ENCODE measurements at regions not wholly inside any gene's neighbourhood (a gene's known extent, or its start where the extent isn't known, plus 50 kb on each side); places are given as distances from the start of the nearest gene placed in this dataset.

GRCh38 chr13:60869941-60870613, 473.1 kb downstream of the TDRD3 start:
- TF ChIP-seq CTCF (IDR thresholded peaks at IDR 0.05; ENCODE audit: low read depth, low read length, missing control alignments) = no peak
- DNase-seq (ENCODE audit: low read depth) = no peak
- no peak overlapping the region for H3K4me3 ChIP-seq (ENCODE audit: low read depth, low read length)

GRCh38 chr13:60869225-60869624, 472.2 kb downstream of the TDRD3 start:
- H3K4me3 ChIP-seq (ENCODE audit: low read depth, low read length) = no peak overlapping the region
- no peak for TF ChIP-seq CTCF (IDR thresholded peaks at IDR 0.05; ENCODE audit: low read depth, low read length, missing control alignments)
- DNase-seq (ENCODE audit: low read depth) = no peak

GRCh38 chr13:60862036-60862435, 465.0 kb downstream of the TDRD3 start:
- no peak overlapping the region for H3K4me3 ChIP-seq (ENCODE audit: low read depth, low read length)
- DNase-seq (ENCODE audit: low read depth) = no peak
- no peak for TF ChIP-seq CTCF (IDR thresholded peaks at IDR 0.05; ENCODE audit: low read depth, low read length, missing control alignments)

GRCh38 chr13:60857698-60858097, 460.7 kb downstream of the TDRD3 start:
- TF ChIP-seq CTCF (IDR thresholded peaks at IDR 0.05; ENCODE audit: low read depth, low read length, missing control alignments) = no peak
- no peak for DNase-seq (ENCODE audit: low read depth)
- no peak overlapping the region for H3K4me3 ChIP-seq (ENCODE audit: low read depth, low read length)

GRCh38 chr13:60852886-60853285, 455.9 kb downstream of the TDRD3 start:
- TF ChIP-seq CTCF (IDR thresholded peaks at IDR 0.05; ENCODE audit: low read depth, low read length, missing control alignments) = no peak
- DNase-seq (ENCODE audit: low read depth) = no peak
- H3K4me3 ChIP-seq (ENCODE audit: low read depth, low read length) = no peak overlapping the region

- TF ChIP-seq CTCF (IDR thresholded peaks at IDR 0.05; ENCODE audit: low read depth, low read length, missing control alignments) = no peak
- DNase-seq (ENCODE audit: low read depth) = no peak
- H3K4me3 ChIP-seq (ENCODE audit: low read depth, low read length) = no peak overlapping the region
Observed at GRCh38 chr13:60851378-60851777, 454.4 kb downstream of the TDRD3 start.

GRCh38 chr13:60850526-60850925, 453.5 kb downstream of the TDRD3 start:
- TF ChIP-seq CTCF (IDR thresholded peaks at IDR 0.05; ENCODE audit: low read depth, low read length, missing control alignments) = no peak

More at GRCh38 chr13:60850526-60850925, 453.5 kb downstream of the TDRD3 start:
- DNase-seq (ENCODE audit: low read depth) = no peak
- no peak overlapping the region for H3K4me3 ChIP-seq (ENCODE audit: low read depth, low read length)
